Type B pancreatic cell (in vitro differentiated cells): ENCODE measurements at regions not wholly inside any gene's neighbourhood (a gene's known extent, or its start where the extent isn't known, plus 50 kb on each side); places are given as distances from the start of the nearest gene placed in this dataset.
"Not testable (repeated sequence)": the region's sequence is repeated elsewhere in the genome, so short reads cannot be mapped to it uniquely, and the experiment has no call there.

Experiments
- DNase-seq: peaks from one replicate; pipeline ENCODE4 v3.0.0; 2021; ENCODE audit warnings: mixed read lengths; ENCODE audit not compliant: unreplicated experiment; ENCODE audit errors: extremely low spot score
- H3K27ac Mint-ChIP-seq: 2 replicates; pipeline ENCODE4 v1.8.0; 2021; ENCODE audit warnings: mild to moderate bottlenecking, mixed read lengths
- H3K27me3 Mint-ChIP-seq: 2 replicates; pipeline ENCODE4 v1.8.0; 2021; ENCODE audit warnings: mixed read lengths
- H3K36me3 Mint-ChIP-seq: 2 replicates; pipeline ENCODE4 v1.8.0; 2021; ENCODE audit warnings: mixed read lengths
- H3K4me1 Mint-ChIP-seq: one replicate; pipeline ENCODE4 v1.8.0; 2021; ENCODE audit warnings: mixed read lengths; ENCODE audit not compliant: unreplicated experiment
- H3K4me3 Mint-ChIP-seq: 2 replicates; pipeline ENCODE4 v1.8.0; 2021; ENCODE audit warnings: mild to moderate bottlenecking, mixed read lengths
- H3K9me3 Mint-ChIP-seq: 2 replicates; pipeline ENCODE4 v1.8.0; 2021; ENCODE audit warnings: mixed read lengths
- TF ChIP-seq, protein P1 (sequence below): fragments of 200-600 bp; sonication (generic); conservative IDR thresholded peaks from 2 replicates; pipeline ENCODE4 v1.5.0; 2021; ENCODE audit warnings: antibody characterized with exemption, mild to moderate bottlenecking

DNA sequence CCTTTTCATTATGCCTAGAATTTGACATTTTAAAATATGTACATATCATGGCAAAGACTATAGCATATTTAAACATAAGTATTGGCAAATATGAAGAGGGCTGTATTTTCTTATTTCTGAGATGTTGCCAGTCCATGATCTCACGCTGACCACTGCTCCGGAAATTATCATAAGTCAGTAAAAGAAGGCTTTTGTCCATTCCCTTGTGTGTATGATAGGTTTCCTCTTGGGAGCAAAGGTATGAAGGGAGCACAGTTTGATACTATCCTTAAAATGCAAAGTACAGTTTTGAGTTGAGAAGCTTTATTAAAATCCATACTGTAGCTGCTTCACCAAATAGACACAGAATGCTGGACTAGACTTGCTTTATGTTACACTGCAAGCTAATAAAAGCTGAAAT, 52.6 kb upstream of the AGA start:
- Mint-ChIP-seq H3K27me3 (no peaks in the 10 kb centered on the region), H3K9me3 (no peaks in the 10 kb centered on the region), H3K27ac (no peak overlapping the region), H3K4me3 (no peak overlapping the region), H3K36me3 (no peaks in the 10 kb centered on the region), H3K4me1 (no peaks in the 10 kb centered on the region)
- DNase-seq: no peak
- TF ChIP-seq, protein P1, sequence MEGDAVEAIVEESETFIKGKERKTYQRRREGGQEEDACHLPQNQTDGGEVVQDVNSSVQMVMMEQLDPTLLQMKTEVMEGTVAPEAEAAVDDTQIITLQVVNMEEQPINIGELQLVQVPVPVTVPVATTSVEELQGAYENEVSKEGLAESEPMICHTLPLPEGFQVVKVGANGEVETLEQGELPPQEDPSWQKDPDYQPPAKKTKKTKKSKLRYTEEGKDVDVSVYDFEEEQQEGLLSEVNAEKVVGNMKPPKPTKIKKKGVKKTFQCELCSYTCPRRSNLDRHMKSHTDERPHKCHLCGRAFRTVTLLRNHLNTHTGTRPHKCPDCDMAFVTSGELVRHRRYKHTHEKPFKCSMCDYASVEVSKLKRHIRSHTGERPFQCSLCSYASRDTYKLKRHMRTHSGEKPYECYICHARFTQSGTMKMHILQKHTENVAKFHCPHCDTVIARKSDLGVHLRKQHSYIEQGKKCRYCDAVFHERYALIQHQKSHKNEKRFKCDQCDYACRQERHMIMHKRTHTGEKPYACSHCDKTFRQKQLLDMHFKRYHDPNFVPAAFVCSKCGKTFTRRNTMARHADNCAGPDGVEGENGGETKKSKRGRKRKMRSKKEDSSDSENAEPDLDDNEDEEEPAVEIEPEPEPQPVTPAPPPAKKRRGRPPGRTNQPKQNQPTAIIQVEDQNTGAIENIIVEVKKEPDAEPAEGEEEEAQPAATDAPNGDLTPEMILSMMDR: no peak

DNA sequence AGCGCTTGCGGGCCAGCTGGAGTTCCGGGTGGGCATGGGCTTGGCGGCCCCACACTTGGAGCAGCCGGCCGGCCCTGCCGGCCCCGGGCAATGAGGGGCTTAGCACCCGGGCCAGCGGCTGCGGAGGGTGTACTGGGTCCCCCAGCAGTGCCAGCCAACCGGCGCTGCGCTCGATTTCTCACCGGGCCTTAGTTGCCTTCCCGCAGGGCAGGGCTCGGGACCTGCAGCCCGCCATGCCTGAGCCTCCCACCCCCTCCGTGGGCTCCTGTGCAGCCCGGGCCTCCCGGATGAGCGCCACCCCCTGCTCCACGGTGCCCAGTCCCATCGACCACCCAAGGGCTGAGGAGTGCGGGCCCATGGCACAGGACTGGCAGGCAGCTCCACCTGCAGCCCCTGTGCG, 53.4 kb upstream of the AGA start:
- not testable (repeated sequence) for H3K27me3 Mint-ChIP-seq, H3K36me3 Mint-ChIP-seq, H3K4me1 Mint-ChIP-seq, H3K4me3 Mint-ChIP-seq, DNase-seq, H3K27ac Mint-ChIP-seq, H3K9me3 Mint-ChIP-seq

DNA sequence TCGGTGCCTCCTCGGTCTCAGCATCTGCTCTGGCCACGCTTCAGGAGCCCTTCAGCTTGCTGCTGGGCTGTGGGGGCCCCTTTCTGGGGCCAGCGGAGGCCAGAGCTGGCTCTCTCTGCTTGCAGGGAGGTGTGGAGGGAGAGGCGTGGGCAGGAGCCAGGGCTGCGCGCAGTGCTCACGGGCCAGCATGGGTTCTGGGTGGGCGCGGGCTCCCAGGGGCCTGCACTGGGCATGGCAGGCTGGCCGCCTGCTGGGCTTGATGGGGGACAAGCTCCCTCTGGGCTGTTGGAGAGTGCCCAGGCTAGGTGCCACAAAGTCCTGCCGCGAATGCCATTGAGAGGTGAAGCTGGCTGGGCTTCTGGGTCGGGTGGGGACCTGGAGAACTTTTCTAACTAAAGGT, 57.3 kb upstream of the AGA start:
- TF ChIP-seq, protein P1: no peak
- Mint-ChIP-seq H3K4me1 (no peaks in the 10 kb centered on the region), H3K4me3 (no peak overlapping the region), H3K27me3 (no peaks in the 10 kb centered on the region), H3K9me3 (no peaks in the 10 kb centered on the region), H3K36me3 (no peaks in the 10 kb centered on the region), H3K27ac (no peak overlapping the region)
- no peak for DNase-seq

DNA sequence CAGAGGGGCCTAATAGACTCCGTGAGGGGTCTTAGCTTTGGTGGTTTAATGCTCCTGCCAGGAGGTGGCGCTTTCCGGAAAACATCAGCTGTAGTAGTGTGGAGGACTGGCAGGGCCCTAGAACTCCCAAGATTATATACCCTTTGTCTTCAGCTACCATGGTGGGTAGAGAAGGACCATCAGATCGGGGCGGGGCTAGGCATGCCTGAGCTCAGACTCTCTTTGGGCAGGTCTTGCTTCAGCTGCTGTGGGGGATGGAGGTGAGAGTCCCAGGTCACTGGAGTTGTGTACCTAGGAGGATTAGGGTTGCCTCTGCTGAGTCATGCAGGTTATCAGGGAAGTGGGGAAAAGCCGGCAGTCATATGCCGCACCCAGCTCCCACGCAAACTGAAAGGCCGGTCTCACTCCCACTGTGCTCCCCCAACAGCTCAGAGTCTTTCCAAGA, 63.0 kb upstream of the AGA start:
- H3K4me3 Mint-ChIP-seq: no peak overlapping the region
- no peaks in the 10 kb centered on the region for H3K9me3 Mint-ChIP-seq
- no peaks in the 10 kb centered on the region for H3K27me3 Mint-ChIP-seq
- no peaks in the 10 kb centered on the region for H3K36me3 Mint-ChIP-seq
- no peaks in the 10 kb centered on the region for H3K4me1 Mint-ChIP-seq
- no peak overlapping the region for H3K27ac Mint-ChIP-seq
- DNase-seq: no peak
- TF ChIP-seq, protein P1: no peak

DNA sequence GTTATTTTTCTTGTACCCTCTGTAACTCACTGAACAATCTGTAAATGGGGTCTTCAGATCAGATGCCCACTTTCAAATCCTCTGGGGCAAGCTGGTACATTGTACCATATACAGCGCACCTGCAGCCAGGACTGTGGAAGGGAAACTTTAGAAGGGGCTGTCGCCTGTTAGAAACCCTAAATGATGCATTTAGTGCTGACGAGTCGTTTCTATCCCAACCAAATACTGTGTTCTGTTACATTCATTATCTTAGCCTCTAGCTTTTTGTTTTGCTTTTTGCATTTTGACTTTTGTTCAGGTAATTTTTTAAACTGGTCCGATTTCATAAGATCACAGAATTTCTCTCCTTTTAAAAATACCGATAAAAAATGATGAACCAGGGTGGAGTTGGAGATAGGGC, 66.4 kb upstream of the AGA start:
- peaks cover 5% of the 10 kb centered on the region for H3K4me1 Mint-ChIP-seq
- H3K27ac Mint-ChIP-seq: no peak overlapping the region
- no peak for DNase-seq
- peaks cover 3% of the 10 kb centered on the region for H3K27me3 Mint-ChIP-seq
- H3K9me3 Mint-ChIP-seq: peaks cover 5% of the 10 kb centered on the region
- TF ChIP-seq, protein P1: no peak
- no peak overlapping the region for H3K4me3 Mint-ChIP-seq
- peaks cover 5% of the 10 kb centered on the region for H3K36me3 Mint-ChIP-seq

DNA sequence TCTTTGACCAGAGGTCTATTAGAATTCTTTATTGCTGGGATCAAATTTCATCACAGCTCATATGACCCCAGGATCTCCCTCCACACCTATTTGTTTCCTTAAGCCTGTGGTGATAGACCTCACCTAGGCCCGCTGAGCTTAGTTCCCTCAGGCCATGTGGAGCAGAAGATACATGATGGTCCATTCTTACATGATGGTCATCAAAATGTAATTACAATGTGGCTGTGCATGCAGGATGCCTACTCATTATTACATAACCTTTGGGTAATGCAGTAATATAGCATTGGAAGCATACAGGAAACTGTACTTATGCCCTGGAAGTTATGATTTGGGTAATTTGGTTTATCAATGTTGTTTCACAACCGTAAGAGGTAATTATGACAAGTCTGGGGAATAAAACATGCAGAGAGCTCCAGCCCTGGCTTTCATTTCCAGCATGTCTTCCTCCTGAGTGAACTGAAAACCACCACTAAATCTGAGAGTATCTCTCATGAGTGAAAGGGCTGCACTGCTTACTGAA, 67.0 kb upstream of the AGA start:
- no peak overlapping the region for H3K4me3 Mint-ChIP-seq
- H3K4me1 Mint-ChIP-seq: peaks cover 5% of the 10 kb centered on the region
- DNase-seq: no peak
- peaks cover 5% of the 10 kb centered on the region for H3K36me3 Mint-ChIP-seq
- peaks cover 5% of the 10 kb centered on the region for H3K9me3 Mint-ChIP-seq
- TF ChIP-seq, protein P1: no peak
- no peak overlapping the region for H3K27ac Mint-ChIP-seq
- H3K27me3 Mint-ChIP-seq: peaks cover 3% of the 10 kb centered on the region
